ENCODE measurements at regions not wholly inside any gene's neighbourhood (a gene's known extent, or its start where the extent isn't known, plus 50 kb on each side); places are given as distances from the start of the nearest gene placed in this dataset.

DNA sequence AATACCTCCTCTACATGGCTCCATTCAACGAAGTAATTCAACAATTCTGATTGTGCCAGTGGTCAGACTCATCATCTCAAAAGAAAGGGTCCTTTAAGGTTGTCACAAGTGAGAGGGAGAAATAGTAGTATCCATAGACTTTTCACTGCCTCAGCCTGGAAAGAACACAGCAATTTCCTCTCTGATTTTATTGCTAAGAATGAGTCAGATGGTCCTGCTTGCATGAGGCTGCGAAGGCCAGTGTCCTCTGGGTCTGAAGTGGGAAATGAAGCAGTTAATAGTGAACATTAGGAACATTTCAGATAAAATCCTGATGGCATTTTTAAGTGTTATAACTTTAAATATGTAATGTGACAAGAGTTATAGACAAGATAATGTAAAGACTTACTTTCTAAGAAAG, 979.0 kb downstream of the EFNA5 start:
- in situ Hi-C loops (cut with MboI; ENCODE audit: low sequenced_read_pairs) (no loop called here), dilution Hi-C loops (cut with HindIII; ENCODE audit: low sequenced_read_pairs, unreplicated experiment) (no loop called here), intact Hi-C loops (cut with micrococcal nuclease) (no loop called here)
- CTCF ChIA-PET = no interaction called here
- H4K5ac ChIP-seq (ENCODE audit: low read depth, low read length) = no peak overlapping the region
- TF ChIP-seq RAD21 (IDR thresholded peaks at IDR 0.05; ENCODE audit: low read length) = no peak
- no peak overlapping the region for H2AK5ac ChIP-seq (ENCODE audit: low read depth, low read length)
- no peak overlapping the region for H3K4me2 ChIP-seq (ENCODE audit: low read depth, low read length)
- no peak overlapping the region for H3K14ac ChIP-seq (replicated peaks; ENCODE audit: low read depth, low read length)
- H3K36me3 ChIP-seq (ENCODE audit: control insufficient read depth, insufficient read depth, low read length) = no peaks in the 10 kb centered on the region
- H3K79me1 ChIP-seq (ENCODE audit: low read depth in 1 of 2, low read length in 2 of 2) = no peaks in the 10 kb centered on the region
- no peak overlapping the region for H3K23ac ChIP-seq (ENCODE audit: low read depth, low read length)
- ATAC-seq (ENCODE audit: low read depth) (no peak), DNase-seq (no peak)
- H4K91ac ChIP-seq (ENCODE audit: insufficient read depth, low read depth, low read length) = no peak overlapping the region
- H3K18ac ChIP-seq (ENCODE audit: low read depth, low read length) = no peak overlapping the region
- H3K27me3 ChIP-seq (ENCODE audit: control insufficient read depth, insufficient read depth, low read length) = no peaks in the 10 kb centered on the region
- H2AFZ ChIP-seq (replicated peaks; ENCODE audit: low read length, poor library complexity) = no peak overlapping the region
- H4K8ac ChIP-seq (ENCODE audit: low read depth in 2 of 2, low read length in 2 of 2) = no peak overlapping the region
- H3K27ac ChIP-seq (ENCODE audit: insufficient read depth, low read length) = no peak overlapping the region
- H3K56ac ChIP-seq (ENCODE audit: extremely low read depth, insufficient read depth, low read length) = no peak overlapping the region
- no peaks in the 10 kb centered on the region for H4K20me1 ChIP-seq (ENCODE audit: insufficient read depth, low read length)
- no peak overlapping the region for H2BK5ac ChIP-seq (ENCODE audit: low read depth, low read length, poor library complexity, severe bottlenecking)
- no peak overlapping the region for H3K4me3 ChIP-seq (ENCODE audit: insufficient read depth, low read depth, low read length)
- H3K9me3 ChIP-seq (ENCODE audit: control insufficient read depth, insufficient read depth, low read length) = no peaks in the 10 kb centered on the region
- no CpG with 5 or more reads among the region's 2 CpGs for WGBS, 2 experiments (ENCODE audit: extremely low coverage in 2 of 2, insufficient read length in 1 of 2)
- no peaks in the 10 kb centered on the region for H3K4me1 ChIP-seq (ENCODE audit: control insufficient read depth, insufficient read depth, low read length)
- POLR2A ChIA-PET (ENCODE audit: unreplicated experiment) = interaction anchor here (0.7 kb wide), 1 partner anchor 259 kb away, joined by 3 read pairs; no protein-coding TSS in a partner anchor
- H3K9me1 ChIP-seq (ENCODE audit: insufficient read depth, low read length) = no peaks in the 10 kb centered on the region
- H2BK20ac ChIP-seq (ENCODE audit: low read depth, low read length) = no peak overlapping the region
- no peak overlapping the region for H2BK120ac ChIP-seq (ENCODE audit: low read depth, low read length)
- H3K4ac ChIP-seq (ENCODE audit: low read depth, low read length) = no peak overlapping the region
- BruUV-seq (replicated peaks) = no TSS peak
- H2BK15ac ChIP-seq (ENCODE audit: low read depth, low read length) = no peak overlapping the region
- H3K9ac ChIP-seq (ENCODE audit: low read depth, low read length) = no peak overlapping the region
- no peak overlapping the region for H2AK9ac ChIP-seq (replicated peaks; ENCODE audit: low read depth, low read length, poor library complexity)

Data from IMR-90 (cell line).